ENCODE measurements at regions not wholly inside any gene's neighbourhood (a gene's known extent, or its start where the extent isn't known, plus 50 kb on each side); places are given as distances from the start of the nearest gene placed in this dataset.

DNA sequence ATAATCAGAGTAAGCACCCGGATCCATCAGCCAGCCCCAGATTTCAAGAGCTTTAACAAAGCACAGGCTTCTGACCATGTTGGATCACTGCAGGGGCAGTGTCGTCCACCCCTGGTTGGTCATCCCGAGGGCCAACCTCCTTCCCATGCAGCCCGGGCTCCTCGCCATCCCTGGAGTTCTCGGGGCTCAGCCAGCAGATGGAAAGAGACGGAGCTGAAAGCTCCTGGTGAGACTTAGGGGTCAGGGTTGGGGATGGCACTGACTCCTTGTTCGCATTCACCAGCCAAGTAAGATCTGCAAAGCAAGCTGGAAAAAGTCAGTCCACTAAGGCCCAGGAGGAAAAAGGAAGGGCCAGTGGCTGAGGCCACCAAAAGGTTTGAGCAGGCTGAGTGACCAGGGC, 888.9 kb downstream of the BRD1 start:
- intact Hi-C loops (cut with DNase I) = no loop called here
- Histone ChIP-seq H3K9me3 (no peaks in the 10 kb centered on the region), H3K4me3 (no peak overlapping the region), H3K4me1 (no peaks in the 10 kb centered on the region), H3K27me3 (peaks cover 0 to 15% (median 0%) of the 10 kb centered on the region in 4 donors), H3K36me3 (no peaks in the 10 kb centered on the region), H3K27ac (no peak overlapping the region)
- DNase-seq = no peak
- TF ChIP-seq, protein P1, sequence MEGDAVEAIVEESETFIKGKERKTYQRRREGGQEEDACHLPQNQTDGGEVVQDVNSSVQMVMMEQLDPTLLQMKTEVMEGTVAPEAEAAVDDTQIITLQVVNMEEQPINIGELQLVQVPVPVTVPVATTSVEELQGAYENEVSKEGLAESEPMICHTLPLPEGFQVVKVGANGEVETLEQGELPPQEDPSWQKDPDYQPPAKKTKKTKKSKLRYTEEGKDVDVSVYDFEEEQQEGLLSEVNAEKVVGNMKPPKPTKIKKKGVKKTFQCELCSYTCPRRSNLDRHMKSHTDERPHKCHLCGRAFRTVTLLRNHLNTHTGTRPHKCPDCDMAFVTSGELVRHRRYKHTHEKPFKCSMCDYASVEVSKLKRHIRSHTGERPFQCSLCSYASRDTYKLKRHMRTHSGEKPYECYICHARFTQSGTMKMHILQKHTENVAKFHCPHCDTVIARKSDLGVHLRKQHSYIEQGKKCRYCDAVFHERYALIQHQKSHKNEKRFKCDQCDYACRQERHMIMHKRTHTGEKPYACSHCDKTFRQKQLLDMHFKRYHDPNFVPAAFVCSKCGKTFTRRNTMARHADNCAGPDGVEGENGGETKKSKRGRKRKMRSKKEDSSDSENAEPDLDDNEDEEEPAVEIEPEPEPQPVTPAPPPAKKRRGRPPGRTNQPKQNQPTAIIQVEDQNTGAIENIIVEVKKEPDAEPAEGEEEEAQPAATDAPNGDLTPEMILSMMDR (IDR thresholded peaks at IDR 0.05) = no peak
- no peak for TF ChIP-seq POLR2A (IDR thresholded peaks at IDR 0.05)
- 48% methylated on average over 5 of the region's 8 CpGs; no CpG with 5 or more reads in 1 of the 2 donors for WGBS, 2 donors

DNA sequence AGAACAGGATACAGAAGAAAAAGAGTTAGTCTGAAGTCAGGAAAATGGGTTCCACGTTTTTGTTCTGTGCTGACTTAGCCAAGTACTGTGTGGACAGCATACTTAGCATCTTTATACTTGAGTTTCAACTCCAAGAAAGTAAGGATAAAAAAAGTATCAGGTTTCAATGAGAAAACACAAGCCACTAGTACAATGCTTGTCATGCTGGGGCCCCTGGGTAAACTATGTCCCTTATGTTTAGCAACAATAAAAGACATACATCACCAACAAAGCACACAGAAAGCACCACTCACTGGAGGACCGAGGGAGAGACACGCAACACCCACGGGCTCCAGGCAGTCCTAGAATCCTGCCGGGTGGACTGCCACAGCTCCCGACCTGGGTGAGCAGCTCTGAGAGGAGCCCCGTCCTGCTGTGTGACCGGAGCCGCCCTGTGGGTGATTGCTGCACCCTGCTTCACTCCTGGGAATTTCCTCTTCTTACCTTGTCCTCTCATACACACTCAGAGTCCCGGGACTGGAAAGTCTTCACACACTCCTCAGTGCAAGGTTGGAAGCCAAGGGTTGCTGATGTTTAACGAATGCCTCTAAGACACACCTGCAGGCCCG, 890.5 kb downstream of the BRD1 start:
- no peaks in the 10 kb centered on the region for H3K9me3 ChIP-seq
- H3K27me3 ChIP-seq = peaks cover 0 to 15% (median 0%) of the 10 kb centered on the region in 4 donors
- intact Hi-C loops (cut with DNase I) = no loop called here
- no peak overlapping the region for H3K4me3 ChIP-seq
- 51 to 66% methylated on average over 5 to 12 of the region's 12 CpGs for WGBS, 2 donors
- H3K4me1 ChIP-seq = no peaks in the 10 kb centered on the region
- no peak for DNase-seq
- TF ChIP-seq, protein P1 (IDR thresholded peaks at IDR 0.05) = no peak
- no peak for TF ChIP-seq POLR2A (IDR thresholded peaks at IDR 0.05)
- no peaks in the 10 kb centered on the region for H3K36me3 ChIP-seq
- no peak overlapping the region for H3K27ac ChIP-seq

DNA sequence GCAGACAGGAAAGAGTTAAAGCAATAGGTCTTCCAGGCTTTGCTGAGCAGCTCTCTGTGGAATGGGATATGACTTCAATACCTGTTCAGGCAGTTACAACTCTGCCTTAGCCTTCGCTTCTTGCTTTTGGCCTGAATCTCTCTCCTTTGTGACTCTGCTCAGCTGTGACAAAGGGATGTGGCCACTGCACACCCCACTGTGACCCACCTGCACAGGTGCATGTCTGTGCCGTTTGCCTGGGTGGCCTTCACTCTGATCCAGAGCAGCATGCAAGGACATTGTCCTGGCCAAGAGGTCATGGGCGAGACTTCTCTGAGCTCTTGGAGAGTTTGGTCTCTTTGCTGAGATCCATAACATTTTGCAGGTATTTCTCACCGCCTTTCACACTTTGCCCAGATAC, 891.3 kb downstream of the BRD1 start:
- intact Hi-C loops (cut with DNase I) = no loop called here
- DNase-seq = no peak
- Histone ChIP-seq H3K36me3 (no peaks in the 10 kb centered on the region), H3K4me3 (no peak overlapping the region), H3K27ac (no peak overlapping the region), H3K9me3 (no peaks in the 10 kb centered on the region), H3K4me1 (no peaks in the 10 kb centered on the region), H3K27me3 (peaks cover 0 to 19% (median 0%) of the 10 kb centered on the region in 4 donors)
- 86 to 91% methylated on average over 4 of the region's 4 CpGs for WGBS, 2 donors
- TF ChIP-seq, protein P1 (IDR thresholded peaks at IDR 0.05) = no peak
- no peak for TF ChIP-seq POLR2A (IDR thresholded peaks at IDR 0.05)

DNA sequence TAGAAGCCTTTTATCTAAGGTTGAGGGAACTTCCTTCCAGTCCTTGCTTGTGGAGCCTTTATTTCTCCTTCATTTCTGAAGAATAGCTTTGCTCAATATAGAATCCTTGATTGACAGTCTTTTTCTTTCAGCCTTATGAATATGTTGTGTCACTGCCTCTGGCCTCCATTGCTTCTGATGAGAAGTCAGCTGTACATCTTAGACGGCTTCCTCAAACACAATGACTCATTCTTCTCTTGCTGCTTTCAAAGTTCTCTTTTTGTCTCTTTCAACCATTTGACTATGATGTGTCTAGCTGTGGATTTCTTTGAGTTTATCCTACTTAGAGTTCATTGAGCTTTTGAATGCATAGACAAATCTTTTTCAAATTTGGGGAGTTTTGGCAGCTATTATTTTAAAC, 893.2 kb downstream of the BRD1 start:
- Histone ChIP-seq H3K4me3 (no peak overlapping the region), H3K4me1 (no peaks in the 10 kb centered on the region), H3K36me3 (no peaks in the 10 kb centered on the region), H3K27ac (no peak overlapping the region), H3K27me3 (peaks cover 0 to 13% (median 0%) of the 10 kb centered on the region in 4 donors), H3K9me3 (no peaks in the 10 kb centered on the region)
- TF ChIP-seq, protein P1 (IDR thresholded peaks at IDR 0.05) = no peak
- TF ChIP-seq POLR2A (IDR thresholded peaks at IDR 0.05) = no peak
- WGBS, 2 donors = 75 to 76% methylated on average over 1 of the region's 1 CpG
- DNase-seq = no peak
- intact Hi-C loops (cut with DNase I) = no loop called here

DNA sequence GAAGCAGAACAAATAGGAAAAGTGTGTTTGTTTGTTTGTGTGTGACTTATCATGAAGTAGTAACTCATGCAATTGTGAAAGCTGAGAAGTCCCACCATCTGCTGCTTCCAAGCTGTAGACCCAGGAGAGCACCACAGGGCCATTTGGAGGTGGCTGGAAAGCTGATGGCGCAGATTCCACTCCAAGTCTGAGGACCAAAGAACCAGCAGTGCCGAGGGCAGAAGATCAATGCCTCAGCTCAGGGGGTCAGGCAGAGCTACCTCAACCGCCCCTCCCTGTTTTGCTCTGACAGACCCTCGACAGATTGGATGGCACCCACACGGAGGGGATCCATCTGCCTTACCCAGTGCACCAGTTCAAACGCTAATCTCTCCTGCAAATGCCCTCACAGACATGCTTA, 896.2 kb downstream of the BRD1 start:
- DNase-seq = no peak
- no peaks in the 10 kb centered on the region for H3K9me3 ChIP-seq
- TF ChIP-seq, protein P1 (IDR thresholded peaks at IDR 0.05) = no peak
- no peak for TF ChIP-seq POLR2A (IDR thresholded peaks at IDR 0.05)
- no peak overlapping the region for H3K27ac ChIP-seq
- H3K4me3 ChIP-seq = no peak overlapping the region
- H3K27me3 ChIP-seq = peaks cover 0 to 14% (median 0%) of the 10 kb centered on the region in 4 donors
- H3K36me3 ChIP-seq = no peaks in the 10 kb centered on the region
- WGBS, 2 donors = 70 to 81% methylated on average over 6 of the region's 6 CpGs
- intact Hi-C loops (cut with DNase I) = no loop called here
- no peaks in the 10 kb centered on the region for H3K4me1 ChIP-seq

All from esophagus squamous epithelium (tissue), 5 donors.